HepG2 (cell line): ENCODE measurements at regions not wholly inside any gene's neighbourhood (a gene's known extent, or its start where the extent isn't known, plus 50 kb on each side); places are given as distances from the start of the nearest gene placed in this dataset.

Experiments used
- ATAC-seq: fragments of 200-7000 bp; cut with Tn5 transposase; 3 replicates; pipeline ENCODE4 v1.9.1; 2020; ENCODE audit warnings: mild to moderate bottlenecking, moderate library complexity
- BruUV-seq: library from RNA; stranded (reverse); fragments of 400-500 nt; replicated peaks from 2 replicates; lab custom pipeline; 2021; lab: Mats Ljungman, UMichigan
- CTCF ChIA-PET: fragments of 300-600 bp; formaldehyde crosslinking; extraction: SDS; loops from one replicate; lab custom pipeline; 2021; ENCODE audit warnings: low total read pairs, inconsistent platforms, low intra/inter-chr PET ratio; lab: Yijun Ruan, JAX
- POLR2A ChIA-PET: fragments of 350-600 bp; sonication (Branson Sonifier 250); formaldehyde crosslinking; loops from one replicate; lab custom pipeline; 2020; ENCODE audit warnings: antibody characterized with exemption, inconsistent platforms; lab: Yijun Ruan, JAX
- DNase-seq: peaks from one replicate; pipeline ENCODE4 v3.0.0-alpha.2; 2015; ENCODE audit warnings: low spot score
- FAIRE-seq: peaks from 3 replicates; lab custom pipeline; 2011; peaks lifted over from hg19 to GRCh38; lab: Jason Lieb, UNC
- H2AFZ ChIP-seq: one replicate; pipeline ENCODE4 v1.6.1; 2011; ENCODE audit warnings: low read length, inconsistent platforms
- H3K27ac ChIP-seq: fragments of 300-600 bp; 3 replicates; pipeline ENCODE4 v1.8.0; 2011; ENCODE audit warnings: mixed run types, mild to moderate bottlenecking, mixed read lengths, low read length, inconsistent platforms; ENCODE audit not compliant: insufficient read depth; ENCODE audit errors: extremely low read length
- H3K27me3 ChIP-seq, 2 experiments: fragments of 200-600 bp in 1 of 2; 2 replicates in 1 of 2; 3 replicates in 1 of 2; pipeline versions ENCODE4 v1.6.0 to v1.8.0; 2011; ENCODE audit warnings: low read length in 2 of 2, mild to moderate bottlenecking in 2 of 2, moderate library complexity in 2 of 2, inconsistent platforms in 1 of 2; ENCODE audit not compliant: insufficient read depth in 2 of 2, control insufficient read depth in 1 of 2
- H3K36me3 ChIP-seq, 2 experiments: fragments of 200-600 bp in 1 of 2; replicated peaks in 1 of 2; 2 replicates in 1 of 2; 3 replicates in 1 of 2; pipeline versions ENCODE4 v1.5.1 to v1.8.0; 2011; ENCODE audit warnings: low read length in 2 of 2, inconsistent platforms in 1 of 2; ENCODE audit not compliant: insufficient read depth in 2 of 2, control insufficient read depth in 1 of 2
- H3K4me1 ChIP-seq: 2 replicates; pipeline ENCODE4 v1.5.1; 2012; ENCODE audit warnings: low read length, inconsistent platforms; ENCODE audit not compliant: insufficient read depth
- H3K4me2 ChIP-seq: 2 replicates; pipeline ENCODE4 v1.6.0; 2011; ENCODE audit warnings: low read depth, low read length, inconsistent platforms
- H3K4me3 ChIP-seq, 3 experiments: fragments of 200-600 bp in 1 of 3; sonication (generic), shearing (Covaris generic) in 1 of 3; replicated peaks in 1 of 3; 2 replicates each; pipeline ENCODE4 v1.5.1; 2011 to 2016; ENCODE audit warnings: low read length in 3 of 3, inconsistent platforms in 2 of 3, low read depth in 2 of 3, mild to moderate bottlenecking in 2 of 3, control low read depth in 1 of 3, mixed read lengths in 1 of 3; ENCODE audit not compliant: insufficient read depth in 1 of 3
- H3K79me2 ChIP-seq: one replicate; pipeline ENCODE4 v1.6.1; 2011; ENCODE audit warnings: low read length, inconsistent platforms; ENCODE audit not compliant: insufficient read depth
- H3K9ac ChIP-seq: 2 replicates; pipeline ENCODE4 v1.6.0; 2011; ENCODE audit warnings: mild to moderate bottlenecking, low read depth, low read length, inconsistent platforms; ENCODE audit not compliant: insufficient read depth
- H3K9me3 ChIP-seq: 2 replicates; pipeline ENCODE4 v1.5.1; 2012; ENCODE audit warnings: mild to moderate bottlenecking, low read length
- H4K20me1 ChIP-seq: 2 replicates; pipeline ENCODE4 v1.6.0; 2011; ENCODE audit warnings: inconsistent platforms, mild to moderate bottlenecking, low read length, moderate library complexity; ENCODE audit not compliant: insufficient read depth
- HNRNPK ChIP-seq: fragments of 200-400 bp; formaldehyde crosslinking; IDR thresholded peaks from 2 replicates; pipeline ENCODE4 v1.6.1; 2018; ENCODE audit warnings: low read length, low read depth, moderate library complexity, mild to moderate bottlenecking; ENCODE audit not compliant: poor library complexity, severe bottlenecking
- KLF13 ChIP-seq: sonication (generic); formaldehyde crosslinking; IDR thresholded peaks from 2 replicates; pipeline ENCODE4 v1.4.0; 2020; ENCODE audit warnings: mild to moderate bottlenecking, missing genetic modification reagents
- MYNN ChIP-seq: sonication (generic); formaldehyde crosslinking; IDR thresholded peaks from 2 replicates; pipeline ENCODE4 v1.4.0; 2020; ENCODE audit warnings: mild to moderate bottlenecking, low read depth, missing genetic modification reagents
- RARA ChIP-seq: IDR thresholded peaks from 2 replicates; pipeline ENCODE4 v1.6.1; 2016; ENCODE audit warnings: missing genetic modification reagents, missing compliant biosample characterization
- ZNF207 ChIP-seq: fragments of 450-650 bp; IDR thresholded peaks from 2 replicates; pipeline ENCODE4 v1.6.1; 2016; ENCODE audit warnings: antibody characterized with exemption, borderline replicate concordance
- WGBS: methylation state at CpG from one replicate; pipeline ENCODE4 v1.1.6; 2017; ENCODE audit warnings: low lambda C conversion rate; 5-methylcytosine and 5-hydroxymethylcytosine counted together
- in situ Hi-C: cut with HindIII; loops from 2 replicates; pipeline ENCODE4 v1.10.0; 2017; ENCODE audit warnings: low pct_unique_long_range_greater_than_20kb; ENCODE audit not compliant: extremely low pct_ligation_motif_present
- intact Hi-C: fragments of 100-400 bp; cut with micrococcal nuclease; formaldehyde crosslinking; loops from one replicate; pipeline ENCODE4 v1.10.0; 2022; ENCODE audit not compliant: unreplicated experiment
- TF ChIP-seq, protein P1 (sequence below): sonication (generic); formaldehyde crosslinking; IDR thresholded peaks from 2 replicates; pipeline ENCODE4 v1.5.0; 2020; ENCODE audit warnings: mild to moderate bottlenecking, missing genetic modification reagents
- TF ChIP-seq, protein P2 (sequence below): sonication (generic); formaldehyde crosslinking; IDR thresholded peaks from 2 replicates; pipeline ENCODE4 v1.8.1; 2023; ENCODE audit warnings: mild to moderate bottlenecking, missing genetic modification reagents, borderline replicate concordance
- TF ChIP-seq, protein P3 (sequence below): IDR thresholded peaks from 2 replicates; pipeline ENCODE4 v1.6.1; 2016; ENCODE audit warnings: missing compliant biosample characterization, missing genetic modification reagents, borderline replicate concordance

DNA sequence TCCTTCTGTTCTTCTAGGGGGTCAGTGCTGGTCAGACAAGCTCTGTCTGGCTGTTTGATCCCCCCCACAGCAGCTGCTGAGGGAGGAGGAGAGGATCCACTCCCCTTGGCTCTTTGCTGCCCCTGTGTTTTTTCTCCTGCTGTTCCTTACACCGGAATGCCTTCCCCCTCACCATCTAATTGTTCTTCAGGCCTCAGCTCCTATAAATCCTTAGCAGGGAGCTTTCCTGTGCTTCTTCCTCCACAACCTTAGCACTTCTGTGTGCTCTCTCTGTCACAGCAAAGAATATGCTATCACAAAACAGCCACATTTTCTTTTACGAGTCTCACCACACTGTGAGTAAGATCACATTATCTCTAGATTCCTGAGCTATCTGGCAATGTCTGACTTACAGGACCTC, 196.6 kb downstream of the OTOR start:
- Histone ChIP-seq H3K4me2 (no peak overlapping the region), H3K9me3 (0 out of 2 replicates have a peak, but pooled peaks cover under 1% of the 10 kb centered on the region), H3K4me1 (no peaks in the 10 kb centered on the region), H4K20me1 (no peaks in the 10 kb centered on the region), H3K36me3 (no peaks in the 10 kb centered on the region), H3K27ac (no peak overlapping the region), H3K79me2 (no peaks in the 10 kb centered on the region), H3K4me3 (no peak overlapping the region), H2AFZ (no peak overlapping the region), H3K9ac (no peak overlapping the region), H3K27me3 (no peaks in the 10 kb centered on the region)
- in situ Hi-C loops (no loop called here), intact Hi-C loops (no loop called here)
- ATAC-seq (no peak), DNase-seq (no peak), FAIRE-seq (no peak)
- no TSS peak for BruUV-seq
- WGBS = 25% methylated on average over 2 of the region's 2 CpGs
- ChIA-PET CTCF (no interaction called here), POLR2A (no interaction called here)
- TF ChIP-seq ZNF207 (no peak), HNRNPK (no peak), MYNN (CRISPR knock-in tag) (no peak), RARA (CRISPR knock-in tag) (no peak), KLF13 (CRISPR knock-in tag) (no peak)
- TF ChIP-seq, protein P1, sequence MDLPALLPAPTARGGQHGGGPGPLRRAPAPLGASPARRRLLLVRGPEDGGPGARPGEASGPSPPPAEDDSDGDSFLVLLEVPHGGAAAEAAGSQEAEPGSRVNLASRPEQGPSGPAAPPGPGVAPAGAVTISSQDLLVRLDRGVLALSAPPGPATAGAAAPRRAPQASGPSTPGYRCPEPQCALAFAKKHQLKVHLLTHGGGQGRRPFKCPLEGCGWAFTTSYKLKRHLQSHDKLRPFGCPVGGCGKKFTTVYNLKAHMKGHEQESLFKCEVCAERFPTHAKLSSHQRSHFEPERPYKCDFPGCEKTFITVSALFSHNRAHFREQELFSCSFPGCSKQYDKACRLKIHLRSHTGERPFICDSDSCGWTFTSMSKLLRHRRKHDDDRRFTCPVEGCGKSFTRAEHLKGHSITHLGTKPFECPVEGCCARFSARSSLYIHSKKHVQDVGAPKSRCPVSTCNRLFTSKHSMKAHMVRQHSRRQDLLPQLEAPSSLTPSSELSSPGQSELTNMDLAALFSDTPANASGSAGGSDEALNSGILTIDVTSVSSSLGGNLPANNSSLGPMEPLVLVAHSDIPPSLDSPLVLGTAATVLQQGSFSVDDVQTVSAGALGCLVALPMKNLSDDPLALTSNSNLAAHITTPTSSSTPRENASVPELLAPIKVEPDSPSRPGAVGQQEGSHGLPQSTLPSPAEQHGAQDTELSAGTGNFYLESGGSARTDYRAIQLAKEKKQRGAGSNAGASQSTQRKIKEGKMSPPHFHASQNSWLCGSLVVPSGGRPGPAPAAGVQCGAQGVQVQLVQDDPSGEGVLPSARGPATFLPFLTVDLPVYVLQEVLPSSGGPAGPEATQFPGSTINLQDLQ = no peak
- TF ChIP-seq, protein P2, sequence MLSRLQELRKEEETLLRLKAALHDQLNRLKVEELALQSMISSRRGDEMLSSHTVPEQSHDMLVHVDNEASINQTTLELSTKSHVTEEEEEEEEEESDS (CRISPR knock-in tag) = no peak
- TF ChIP-seq, protein P3, sequence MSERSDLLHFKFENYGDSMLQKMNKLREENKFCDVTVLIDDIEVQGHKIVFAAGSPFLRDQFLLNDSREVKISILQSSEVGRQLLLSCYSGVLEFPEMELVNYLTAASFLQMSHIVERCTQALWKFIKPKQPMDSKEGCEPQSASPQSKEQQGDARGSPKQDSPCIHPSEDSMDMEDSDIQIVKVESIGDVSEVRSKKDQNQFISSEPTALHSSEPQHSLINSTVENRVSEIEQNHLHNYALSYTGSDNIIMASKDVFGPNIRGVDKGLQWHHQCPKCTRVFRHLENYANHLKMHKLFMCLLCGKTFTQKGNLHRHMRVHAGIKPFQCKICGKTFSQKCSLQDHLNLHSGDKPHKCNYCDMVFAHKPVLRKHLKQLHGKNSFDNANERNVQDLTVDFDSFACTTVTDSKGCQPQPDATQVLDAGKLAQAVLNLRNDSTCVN = no peak
- TF ChIP-seq, all 625 proteins: peak for 0
